Adrenal gland (tissue), 5 donors: ENCODE measurements at regions not wholly inside any gene's neighbourhood (a gene's known extent, or its start where the extent isn't known, plus 50 kb on each side); places are given as distances from the start of the nearest gene placed in this dataset.

Experiments used
- CTCF ChIP-seq, 6 experiments: fragments of 450-650 bp in 4 of 6; fragments of 200-600 bp in 2 of 6; sonication (generic) in 1 of 6; IDR thresholded peaks; 1 replicate in 5 of 6; 2 replicates in 1 of 6; pipeline versions ENCODE4 v1.5.1 to v1.8.0; 2016 to 2021; ENCODE audit warnings: antibody characterized with exemption in 6 of 6, mild to moderate bottlenecking in 2 of 6, moderate library complexity in 1 of 6
- POLR2A ChIP-seq, 2 donors: fragments of 450-650 bp; IDR thresholded peaks; one replicate each; pipeline ENCODE4 v1.6.1; 2017; ENCODE audit warnings: antibody characterized with exemption in 2 of 2, mild to moderate bottlenecking in 2 of 2, moderate library complexity in 1 of 2
- donor health status: DM: no; HTN: no; CAD: no.

GRCh38 chr4:181294421-181294820, 948.8 kb upstream of the TENM3 start:
- TF ChIP-seq CTCF (IDR thresholded peaks at IDR 0.05) (no peak), POLR2A (IDR thresholded peaks at IDR 0.05) (no peak)
